ENCODE measurements at regions not wholly inside any gene's neighbourhood (a gene's known extent, or its start where the extent isn't known, plus 50 kb on each side); places are given as distances from the start of the nearest gene placed in this dataset.

DNA sequence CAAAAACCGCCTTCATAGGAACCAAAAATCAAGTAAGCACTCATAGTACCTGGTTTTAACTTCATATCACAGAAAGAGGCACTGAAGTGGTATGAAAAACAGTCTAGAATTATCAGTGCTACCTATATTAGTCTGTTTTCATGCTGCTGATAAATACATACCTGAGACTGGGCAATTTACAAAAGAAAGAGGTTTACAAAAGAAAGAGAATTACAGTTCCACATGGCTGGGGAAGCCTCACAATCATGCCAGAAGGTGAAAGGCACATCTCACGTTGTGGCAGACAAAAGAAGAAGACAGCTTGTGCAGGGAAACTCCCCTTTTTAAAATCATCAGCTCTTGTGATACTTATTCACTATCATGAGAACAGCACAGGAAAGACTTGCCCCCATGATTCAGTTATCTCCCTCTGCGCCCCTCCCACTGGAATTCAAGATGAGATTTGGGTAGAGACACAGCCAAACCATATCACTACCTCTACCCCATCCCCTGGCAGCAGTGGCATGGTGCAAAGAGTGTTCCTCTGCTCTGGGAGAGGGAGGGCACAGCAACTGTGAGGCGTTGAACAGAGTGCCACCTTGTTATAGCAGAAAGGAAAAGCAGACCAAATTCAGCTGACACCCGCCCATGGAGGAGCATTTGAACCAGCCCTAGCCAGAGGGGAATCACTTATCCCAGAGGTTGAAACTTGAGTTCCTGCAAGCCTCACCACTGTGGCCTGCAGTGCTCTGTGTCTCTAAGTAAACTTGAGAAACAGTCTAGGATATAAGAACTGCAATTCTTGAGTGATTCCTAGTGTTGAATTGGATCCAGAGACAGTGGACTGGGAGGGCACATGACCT lies 61.9 kb upstream of the PTPRZ1 start:
- no peak for DNase-seq (ENCODE audit: low spot score)

DNA sequence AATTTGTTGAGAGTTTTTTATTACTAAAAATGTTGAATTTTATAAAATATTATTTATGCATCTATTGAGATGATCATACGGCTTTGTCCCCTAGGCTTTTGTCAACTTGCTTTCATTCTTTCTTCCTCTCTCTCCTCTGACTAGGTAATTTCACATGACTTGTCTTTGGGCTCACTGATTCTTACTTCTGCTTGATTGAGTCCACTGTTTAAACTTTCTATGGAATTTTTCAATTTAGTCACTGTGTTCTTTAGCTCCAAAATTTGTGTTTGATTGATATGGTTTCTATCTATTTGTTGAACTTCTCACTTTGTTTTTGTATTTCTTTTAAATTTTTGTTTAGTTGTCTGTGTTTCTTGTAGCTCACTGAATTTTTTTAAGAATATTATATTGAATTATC lies 65.9 kb upstream of the PTPRZ1 start:
- DNase-seq (ENCODE audit: low spot score) = no peak

DNA sequence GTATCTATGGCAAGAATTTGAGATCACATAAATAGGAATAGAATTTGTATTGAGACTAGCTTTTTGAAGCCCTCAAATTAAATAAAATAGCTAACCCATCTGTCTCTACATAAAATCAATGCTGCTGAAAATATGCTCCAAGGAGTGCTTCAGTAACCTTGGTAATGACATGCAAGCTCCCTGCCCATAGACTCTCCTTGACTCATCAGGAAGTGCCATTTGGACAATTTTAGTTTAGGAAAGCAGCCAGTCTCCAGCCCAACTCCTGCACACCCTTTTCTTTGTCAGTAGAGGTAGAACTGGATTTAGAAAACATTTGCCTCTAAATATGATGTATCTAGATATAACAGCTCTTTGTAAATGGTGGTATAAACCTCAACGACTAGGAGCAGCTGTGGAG lies 69.9 kb upstream of the PTPRZ1 start:
- DNase-seq (ENCODE audit: low spot score) = no peak

- DNase-seq (ENCODE audit: low spot score) = no peak
Observed at GRCh38 chr7:121800916-121801675, 71.9 kb upstream of the PTPRZ1 start.

DNA sequence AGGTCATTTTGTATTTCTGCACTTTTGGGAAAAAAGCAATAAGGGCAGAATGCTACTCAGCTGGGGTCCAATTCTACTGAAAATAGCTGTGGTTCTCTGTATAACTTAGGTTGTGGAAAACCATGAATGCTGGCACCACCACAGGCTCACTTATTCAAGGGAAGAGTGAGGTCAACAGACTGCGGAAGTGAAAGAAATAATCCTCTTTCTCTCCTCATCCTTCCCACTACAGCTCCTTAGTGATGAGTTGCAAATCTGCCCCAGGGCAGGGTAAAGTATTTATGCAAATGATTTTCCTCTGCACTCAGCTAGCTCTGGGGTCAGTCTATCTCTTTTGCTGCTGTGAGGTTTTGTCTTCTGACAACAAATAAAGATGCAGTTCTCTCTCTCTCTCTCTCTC lies 74.1 kb upstream of the PTPRZ1 start:
- no peak for DNase-seq (ENCODE audit: low spot score)

- DNase-seq (ENCODE audit: low spot score) = no peak
Observed at GRCh38 chr7:121798453-121798840, 74.5 kb upstream of the PTPRZ1 start.

DNA sequence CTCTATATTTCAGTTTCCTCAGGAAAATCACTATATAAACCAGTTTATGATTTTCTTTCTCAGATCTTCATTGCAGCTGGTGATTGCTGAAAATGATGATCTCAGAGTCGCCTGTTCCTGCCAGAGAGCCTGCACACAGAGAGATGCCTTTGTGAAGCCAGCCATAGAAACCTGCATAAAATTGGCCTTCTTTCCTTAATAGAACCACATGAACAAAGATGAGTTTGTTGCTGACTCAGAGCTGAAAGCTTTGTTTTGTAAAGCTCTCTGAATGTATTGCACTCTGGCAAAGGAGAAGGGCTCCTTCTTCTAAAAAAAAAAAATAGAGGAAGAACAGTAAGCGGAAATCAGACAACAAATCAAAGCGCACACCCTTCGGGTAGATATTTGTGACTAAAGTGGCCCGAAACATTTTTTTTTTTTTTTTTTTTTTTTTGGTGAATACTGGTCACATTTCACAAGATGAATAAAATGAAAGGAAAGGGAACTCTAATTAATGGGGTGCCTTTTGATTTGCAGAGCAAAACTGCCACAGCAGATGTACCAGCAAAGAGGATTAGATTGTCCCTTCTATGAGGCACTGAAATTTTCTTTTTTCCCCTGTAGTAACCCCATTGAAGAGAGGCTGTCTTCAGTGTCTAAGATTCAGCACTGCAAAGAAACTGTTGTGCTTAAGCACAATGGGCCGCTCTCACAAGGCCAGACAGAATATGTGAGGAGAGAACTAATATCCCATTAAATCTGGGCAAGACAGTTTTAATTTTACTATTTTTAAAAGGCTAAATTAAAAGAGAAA lies 75.1 kb upstream of the PTPRZ1 start:
- no peak for DNase-seq (ENCODE audit: low spot score)

GRCh38 chr7:121796936-121797656 lies 75.9 kb upstream of the PTPRZ1 start:
- DNase-seq (ENCODE audit: low spot score) = no peak

- DNase-seq (ENCODE audit: low spot score) = no peak
Observed at GRCh38 chr7:121796381-121796780, 76.6 kb upstream of the PTPRZ1 start.

DNA sequence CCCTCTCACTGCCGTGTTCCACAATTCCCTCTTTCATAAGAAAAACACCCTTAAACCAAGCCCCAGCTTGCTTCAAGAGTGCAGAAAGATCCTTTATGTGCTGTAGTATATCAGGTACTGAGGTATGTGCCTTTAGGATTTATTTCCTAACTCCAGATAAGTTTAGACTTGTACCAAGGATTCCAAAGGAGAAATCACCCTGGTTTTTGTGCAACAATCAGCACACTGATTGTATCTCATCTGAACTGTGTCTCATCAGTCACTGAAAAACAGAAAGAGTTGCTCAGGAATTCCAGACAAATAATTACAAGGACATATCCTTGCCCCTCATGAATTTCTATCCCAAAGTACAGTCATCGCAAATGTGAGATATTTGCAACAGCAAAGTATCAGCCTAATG lies 77.2 kb upstream of the PTPRZ1 start:
- DNase-seq (ENCODE audit: low spot score) = no peak

DNA sequence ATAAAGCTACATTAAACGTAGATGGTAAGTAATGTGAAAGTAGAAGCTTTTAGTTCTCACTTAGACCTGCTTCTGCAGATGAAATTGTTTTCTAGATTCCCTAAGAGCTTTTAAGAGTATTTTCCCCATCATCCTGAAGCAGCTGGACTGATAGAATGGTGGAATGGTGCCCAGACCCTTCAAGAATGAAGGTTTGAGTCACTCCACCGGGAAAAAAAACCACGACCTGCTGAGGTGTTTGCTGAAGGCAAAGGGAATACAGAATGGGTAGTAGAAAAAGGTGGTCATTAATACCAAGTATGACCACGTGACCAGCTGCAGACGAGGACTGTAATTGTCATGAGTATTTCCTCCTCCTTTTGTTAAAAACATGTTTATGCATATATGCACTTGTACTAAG lies 79.2 kb upstream of the PTPRZ1 start:
- DNase-seq (ENCODE audit: low spot score) = no peak

- DNase-seq (ENCODE audit: low spot score) = no peak
Observed at GRCh38 chr7:121777672-121778071, 95.3 kb upstream of the PTPRZ1 start.

- DNase-seq (ENCODE audit: low spot score) = no peak
Observed at GRCh38 chr7:121774563-121774962, 98.4 kb upstream of the PTPRZ1 start.

- no peak for DNase-seq (ENCODE audit: low spot score)
Observed at GRCh38 chr7:121766676-121767075, 106.3 kb upstream of the PTPRZ1 start.

DNA sequence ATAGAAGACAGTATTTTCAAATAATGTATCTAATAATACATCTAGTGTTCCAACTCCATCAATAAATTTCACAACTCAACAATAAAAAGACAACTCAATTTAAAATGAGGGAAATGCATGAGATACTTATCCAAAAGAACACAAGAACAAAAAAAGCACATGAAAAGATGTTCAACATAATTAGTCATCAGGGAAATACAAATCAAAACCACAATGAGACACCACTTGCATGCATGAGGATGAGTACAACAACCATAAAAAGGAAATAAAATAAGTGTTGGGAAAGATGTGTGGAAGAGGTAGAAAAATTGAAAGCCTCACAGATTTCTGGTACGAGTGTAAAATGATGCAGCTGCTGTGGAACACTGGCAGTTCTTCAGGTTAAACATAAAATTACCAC lies 111.6 kb upstream of the PTPRZ1 start:
- DNase-seq (ENCODE audit: low spot score) = no peak

- DNase-seq (ENCODE audit: low spot score) = no peak
Observed at GRCh38 chr7:121755818-121756552, 117.0 kb upstream of the PTPRZ1 start.

DNA sequence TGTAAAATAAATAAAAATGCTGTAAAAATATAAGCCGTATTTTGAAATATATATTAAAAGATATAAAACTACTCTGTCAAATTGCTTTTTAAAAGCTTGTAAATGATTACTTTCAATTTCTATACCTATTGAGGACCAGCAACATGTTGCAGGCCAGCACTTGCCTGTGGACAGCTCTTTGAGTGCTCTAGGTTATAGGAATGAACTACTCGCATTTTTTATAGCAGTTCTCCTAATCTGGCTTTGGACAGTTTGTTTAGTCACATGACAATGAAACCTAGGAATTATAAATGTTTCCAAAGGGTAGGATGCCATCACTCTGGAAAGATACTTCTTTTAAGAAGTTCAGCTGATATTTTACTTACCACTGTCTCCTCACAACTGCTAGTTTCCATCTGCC lies 117.7 kb upstream of the PTPRZ1 start:
- no peak for DNase-seq (ENCODE audit: low spot score)

DNA sequence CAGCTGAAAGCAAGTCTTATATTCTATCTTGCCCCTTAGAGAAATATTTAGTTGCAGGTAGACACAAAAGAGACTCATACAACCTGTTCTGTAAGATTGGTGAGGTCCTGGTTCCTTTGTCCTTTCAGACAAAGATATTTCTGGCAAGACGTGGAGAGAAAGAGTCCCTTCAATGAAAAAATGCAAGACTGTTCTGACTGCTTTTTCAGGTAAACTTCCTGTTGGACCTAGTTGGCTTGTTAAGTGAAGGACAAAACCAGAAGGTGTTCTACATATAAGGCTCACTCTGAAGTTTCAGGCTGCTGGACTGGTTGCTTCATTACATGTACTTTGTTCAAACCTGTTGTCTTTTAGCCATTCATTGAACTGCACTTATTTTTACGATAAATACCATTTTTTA lies 119.0 kb upstream of the PTPRZ1 start:
- DNase-seq (ENCODE audit: low spot score) = no peak

- no peak for DNase-seq (ENCODE audit: low spot score)
Observed at GRCh38 chr7:121752706-121753105, 120.3 kb upstream of the PTPRZ1 start.

- DNase-seq (ENCODE audit: low spot score) = no peak
Observed at GRCh38 chr7:121748546-121748945, 124.4 kb upstream of the PTPRZ1 start.

GRCh38 chr7:121745856-121746255 lies 127.1 kb upstream of the PTPRZ1 start:
- no peak for DNase-seq (ENCODE audit: low spot score)
